ENCODE measurements at regions not wholly inside any gene's neighbourhood (a gene's known extent, or its start where the extent isn't known, plus 50 kb on each side); places are given as distances from the start of the nearest gene placed in this dataset.

GRCh38 chr12:4026517-4026916, 153.3 kb upstream of the PARP11 start (continued):
- TF ChIP-seq ATF3 (IDR thresholded peaks at IDR 0.05; ENCODE audit: borderline replicate concordance, extremely low read depth, low read depth, low read length) (no peak), MTA3 (IDR thresholded peaks at IDR 0.05; ENCODE audit: borderline replicate concordance, low read length) (no peak), BCLAF1 (IDR thresholded peaks at IDR 0.05) (no peak)

- DNase-seq (ENCODE audit: low read depth, low spot score) = no peak
- Histone ChIP-seq H3K4me1 (ENCODE audit: control insufficient read depth, insufficient read depth, low read length) (no peaks in the 10 kb centered on the region), H3K4me2 (ENCODE audit: control insufficient read depth, insufficient read depth) (no peak overlapping the region), H3K27ac (ENCODE audit: control insufficient read depth, insufficient read depth) (no peak overlapping the region), H4K20me1 (ENCODE audit: control insufficient read depth, insufficient read depth) (no peaks in the 10 kb centered on the region), H3K27me3 (replicated peaks in 1 of 2; ENCODE audit: control insufficient read depth in 2 of 2, insufficient read depth in 2 of 2, low read length in 1 of 2) (peaks cover 1 to 5% of the 10 kb centered on the region in 2 experiments; a peak in 3 of 4 replicates), H3K4me3 (no peak overlapping the region), H3K9ac (ENCODE audit: control insufficient read depth, insufficient read depth, low read length) (no peak overlapping the region), H2AFZ (ENCODE audit: control insufficient read depth, low read depth, low read length) (no peak overlapping the region), H3K79me2 (ENCODE audit: control insufficient read depth, insufficient read depth, low read length) (no peaks in the 10 kb centered on the region), H3K9me3 (replicated peaks; ENCODE audit: control insufficient read depth, insufficient read depth, low read length) (no peaks in the 10 kb centered on the region), H3K36me3 (ENCODE audit: control insufficient read depth in 2 of 2, insufficient read depth in 2 of 2, low read length in 1 of 2) (no peaks in the 10 kb centered on the region)
- WGBS (ENCODE audit: insufficient coverage, insufficient replicate concordance, low lambda C conversion rate, missing lambda C conversion rate) = 71% methylated on average over 10 of the region's 10 CpGs
- no peak for ATAC-seq
- ChIA-PET SMC1A (ENCODE audit: uncharacterized antibody, unreplicated experiment) (no interaction called here), POLR2A (no interaction called here), CTCF (no interaction called here), RAD21 (ENCODE audit: unreplicated experiment) (no interaction called here)
- in situ Hi-C loops (cut with MboI) = no loop called here
- BruUV-seq (replicated peaks) = no TSS peak
- FAIRE-seq = no peak
- intact Hi-C loops (cut with micrococcal nuclease; ENCODE audit: unreplicated experiment) = no loop called here
- TF ChIP-seq ZSCAN29 (IDR thresholded peaks at IDR 0.05) (no peak), CEBPB (IDR thresholded peaks at IDR 0.05; ENCODE audit: borderline replicate concordance in 1 of 2, low read depth in 2 of 2, low read length in 2 of 2) (no peak), ELK1 (IDR thresholded peaks at IDR 0.05; ENCODE audit: low read depth, low read length) (no peak), YY1 (IDR thresholded peaks at IDR 0.05; ENCODE audit: low read depth, low read length) (no peak), TCF12 (IDR thresholded peaks at IDR 0.05; ENCODE audit: low read depth, low read length) (no peak), HDGF (IDR thresholded peaks at IDR 0.05) (no peak), ZBED1 (IDR thresholded peaks at IDR 0.05; ENCODE audit: borderline replicate concordance) (no peak), POU2F2 (IDR thresholded peaks at IDR 0.05; ENCODE audit: borderline replicate concordance, low read depth, low read length) (no peak), TAF1 (IDR thresholded peaks at IDR 0.05; ENCODE audit: borderline replicate concordance, low read depth, low read length) (no peak), ZNF24 (IDR thresholded peaks at IDR 0.05) (no peak), E2F4 (IDR thresholded peaks at IDR 0.05; ENCODE audit: low read depth, low read length) (no peak), CHD4 (IDR thresholded peaks at IDR 0.05) (no peak), IKZF1 (conservative IDR thresholded peaks at IDR 0.05) (no peak), ZNF207 (IDR thresholded peaks at IDR 0.05; ENCODE audit: borderline replicate concordance) (no peak), RELA (IDR thresholded peaks at IDR 0.05; ENCODE audit: borderline replicate concordance, partially characterized antibody) (no peak)
Observed at GRCh38 chr12:4026020-4026358, 152.8 kb upstream of the PARP11 start.
